ENCODE measurements at regions not wholly inside any gene's neighbourhood (a gene's known extent, or its start where the extent isn't known, plus 50 kb on each side); places are given as distances from the start of the nearest gene placed in this dataset.

DNA sequence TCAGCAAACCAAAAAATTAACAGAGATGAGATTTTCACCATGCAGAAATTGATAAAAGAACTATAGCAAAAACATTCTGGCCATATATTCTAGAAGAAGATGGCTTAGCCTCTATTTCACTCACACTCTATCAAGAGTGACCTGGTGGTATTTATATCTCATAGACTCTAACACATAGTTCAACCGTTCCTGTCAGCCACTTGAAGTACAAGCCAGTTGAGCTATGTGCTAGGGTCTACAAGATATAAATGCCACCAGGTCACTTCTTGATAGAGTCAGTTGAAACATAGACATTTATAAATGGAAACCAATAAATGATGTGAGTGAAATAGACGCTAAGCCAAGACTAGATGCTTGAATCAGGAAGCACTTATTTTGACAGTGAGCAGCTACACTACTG, 836.7 kb upstream of the EPHA5 start:
- TF ChIP-seq, protein P1, sequence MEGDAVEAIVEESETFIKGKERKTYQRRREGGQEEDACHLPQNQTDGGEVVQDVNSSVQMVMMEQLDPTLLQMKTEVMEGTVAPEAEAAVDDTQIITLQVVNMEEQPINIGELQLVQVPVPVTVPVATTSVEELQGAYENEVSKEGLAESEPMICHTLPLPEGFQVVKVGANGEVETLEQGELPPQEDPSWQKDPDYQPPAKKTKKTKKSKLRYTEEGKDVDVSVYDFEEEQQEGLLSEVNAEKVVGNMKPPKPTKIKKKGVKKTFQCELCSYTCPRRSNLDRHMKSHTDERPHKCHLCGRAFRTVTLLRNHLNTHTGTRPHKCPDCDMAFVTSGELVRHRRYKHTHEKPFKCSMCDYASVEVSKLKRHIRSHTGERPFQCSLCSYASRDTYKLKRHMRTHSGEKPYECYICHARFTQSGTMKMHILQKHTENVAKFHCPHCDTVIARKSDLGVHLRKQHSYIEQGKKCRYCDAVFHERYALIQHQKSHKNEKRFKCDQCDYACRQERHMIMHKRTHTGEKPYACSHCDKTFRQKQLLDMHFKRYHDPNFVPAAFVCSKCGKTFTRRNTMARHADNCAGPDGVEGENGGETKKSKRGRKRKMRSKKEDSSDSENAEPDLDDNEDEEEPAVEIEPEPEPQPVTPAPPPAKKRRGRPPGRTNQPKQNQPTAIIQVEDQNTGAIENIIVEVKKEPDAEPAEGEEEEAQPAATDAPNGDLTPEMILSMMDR (IDR thresholded peaks at IDR 0.05) = no peak
- TF ChIP-seq TCF7L2 (IDR thresholded peaks at IDR 0.05; ENCODE audit: low read depth, low read length) (no peak), SIN3A (IDR thresholded peaks at IDR 0.05; ENCODE audit: borderline replicate concordance, insufficient read depth, low read depth, low read length) (no peak), POLR2AphosphoS5 (IDR thresholded peaks at IDR 0.05; ENCODE audit: low read depth, low read length) (no peak)
- TF ChIP-seq, protein P2, sequence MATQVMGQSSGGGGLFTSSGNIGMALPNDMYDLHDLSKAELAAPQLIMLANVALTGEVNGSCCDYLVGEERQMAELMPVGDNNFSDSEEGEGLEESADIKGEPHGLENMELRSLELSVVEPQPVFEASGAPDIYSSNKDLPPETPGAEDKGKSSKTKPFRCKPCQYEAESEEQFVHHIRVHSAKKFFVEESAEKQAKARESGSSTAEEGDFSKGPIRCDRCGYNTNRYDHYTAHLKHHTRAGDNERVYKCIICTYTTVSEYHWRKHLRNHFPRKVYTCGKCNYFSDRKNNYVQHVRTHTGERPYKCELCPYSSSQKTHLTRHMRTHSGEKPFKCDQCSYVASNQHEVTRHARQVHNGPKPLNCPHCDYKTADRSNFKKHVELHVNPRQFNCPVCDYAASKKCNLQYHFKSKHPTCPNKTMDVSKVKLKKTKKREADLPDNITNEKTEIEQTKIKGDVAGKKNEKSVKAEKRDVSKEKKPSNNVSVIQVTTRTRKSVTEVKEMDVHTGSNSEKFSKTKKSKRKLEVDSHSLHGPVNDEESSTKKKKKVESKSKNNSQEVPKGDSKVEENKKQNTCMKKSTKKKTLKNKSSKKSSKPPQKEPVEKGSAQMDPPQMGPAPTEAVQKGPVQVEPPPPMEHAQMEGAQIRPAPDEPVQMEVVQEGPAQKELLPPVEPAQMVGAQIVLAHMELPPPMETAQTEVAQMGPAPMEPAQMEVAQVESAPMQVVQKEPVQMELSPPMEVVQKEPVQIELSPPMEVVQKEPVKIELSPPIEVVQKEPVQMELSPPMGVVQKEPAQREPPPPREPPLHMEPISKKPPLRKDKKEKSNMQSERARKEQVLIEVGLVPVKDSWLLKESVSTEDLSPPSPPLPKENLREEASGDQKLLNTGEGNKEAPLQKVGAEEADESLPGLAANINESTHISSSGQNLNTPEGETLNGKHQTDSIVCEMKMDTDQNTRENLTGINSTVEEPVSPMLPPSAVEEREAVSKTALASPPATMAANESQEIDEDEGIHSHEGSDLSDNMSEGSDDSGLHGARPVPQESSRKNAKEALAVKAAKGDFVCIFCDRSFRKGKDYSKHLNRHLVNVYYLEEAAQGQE (IDR thresholded peaks at IDR 0.05; ENCODE audit: insufficient read depth in 1 of 2, low read depth in 2 of 2, low read length in 1 of 2) = no peak

Measured in Panc1 (cell line).